Vagina (tissue), 2 donors: ENCODE measurements at regions not wholly inside any gene's neighbourhood (a gene's known extent, or its start where the extent isn't known, plus 50 kb on each side); places are given as distances from the start of the nearest gene placed in this dataset.

Experiments used
- DNase-seq, 2 donors: peaks; one replicate each; pipeline ENCODE4 v3.0.0-alpha.2; 2017; ENCODE audit errors: extremely low spot score in 2 of 2
- H3K27ac ChIP-seq: fragments of 200-600 bp; sonication (generic); one replicate; pipeline ENCODE4 v1.5.1; 2019
- H3K27me3 ChIP-seq: fragments of 200-600 bp; sonication (generic); one replicate; pipeline ENCODE4 v1.5.1; 2019
- H3K36me3 ChIP-seq, 2 donors: fragments of 200-600 bp; sonication (generic); one replicate each; pipeline ENCODE4 v1.5.1; 2017 to 2019
- H3K4me1 ChIP-seq: fragments of 200-600 bp; sonication (generic); one replicate; pipeline ENCODE4 v1.5.1; 2019
- H3K4me3 ChIP-seq, 2 donors: fragments of 200-600 bp; sonication (generic); 1 replicate in 1 of 2; 2 replicates in 1 of 2; pipeline ENCODE4 v1.5.1; 2016 to 2019
- H3K9me3 ChIP-seq: fragments of 200-600 bp; sonication (generic); one replicate; pipeline ENCODE4 v1.5.1; 2019
- CTCF ChIP-seq, 3 experiments: fragments of 450-650 bp in 2 of 3; fragments of 200-600 bp in 1 of 3; sonication (generic) in 1 of 3; IDR thresholded peaks; one replicate each; pipeline ENCODE4 v1.5.1; 2017 to 2019; ENCODE audit warnings: antibody characterized with exemption in 3 of 3, mild to moderate bottlenecking in 2 of 3, moderate library complexity in 2 of 3
- POLR2A ChIP-seq, 2 donors: fragments of 450-650 bp; IDR thresholded peaks; one replicate each; pipeline ENCODE4 v1.6.1; 2017; ENCODE audit warnings: antibody characterized with exemption in 2 of 2, mild to moderate bottlenecking in 2 of 2, moderate library complexity in 2 of 2
- POLR2AphosphoS5 ChIP-seq, 2 donors: sonication (generic); formaldehyde crosslinking; IDR thresholded peaks; one replicate each; pipeline ENCODE4 v1.9.0; 2017; ENCODE audit warnings: antibody characterized with exemption in 2 of 2, mild to moderate bottlenecking in 2 of 2, low read depth in 1 of 2; ENCODE audit not compliant: insufficient read depth in 1 of 2
- intact Hi-C: fragments of 100-400 bp; cut with DNase I; formaldehyde crosslinking; loops from one replicate; pipeline ENCODE4 v1.15.1; 2023

GRCh38 chr14:49479432-49479831 is 106.7 kb downstream of the RPS29 start:
- Histone ChIP-seq H3K9me3 (no peaks in the 10 kb centered on the region), H3K27ac (no peak overlapping the region), H3K27me3 (no peaks in the 10 kb centered on the region), H3K4me3 (no peak overlapping the region), H3K36me3 (no peaks in the 10 kb centered on the region), H3K4me1 (no peaks in the 10 kb centered on the region)
- TF ChIP-seq CTCF (IDR thresholded peaks at IDR 0.05) = no peak
- no peak for TF ChIP-seq POLR2AphosphoS5 (IDR thresholded peaks at IDR 0.05; ENCODE audit: insufficient read depth in 1 of 2, low read depth in 1 of 2)
- TF ChIP-seq POLR2A (IDR thresholded peaks at IDR 0.05) = no peak
- DNase-seq = no peak
- intact Hi-C loops = no loop called here

- no peak overlapping the region for H3K27ac ChIP-seq
- TF ChIP-seq POLR2A (IDR thresholded peaks at IDR 0.05) (no peak), CTCF (IDR thresholded peaks at IDR 0.05) (no peak), POLR2AphosphoS5 (IDR thresholded peaks at IDR 0.05; ENCODE audit: insufficient read depth in 1 of 2, low read depth in 1 of 2) (no peak)
- H3K36me3 ChIP-seq = no peaks in the 10 kb centered on the region
- DNase-seq = no peak
- H3K4me1 ChIP-seq = no peaks in the 10 kb centered on the region
- no peaks in the 10 kb centered on the region for H3K27me3 ChIP-seq
- H3K9me3 ChIP-seq = no peaks in the 10 kb centered on the region
- intact Hi-C loops = no loop called here
- no peak overlapping the region for H3K4me3 ChIP-seq
Measured at GRCh38 chr14:49478784-49479183, 107.4 kb downstream of the RPS29 start.

GRCh38 chr14:49467091-49467490 is 119.1 kb downstream of the RPS29 start:
- Histone ChIP-seq H3K36me3 (no peaks in the 10 kb centered on the region), H3K4me3 (no peak overlapping the region), H3K27ac (no peak overlapping the region), H3K9me3 (no peaks in the 10 kb centered on the region), H3K4me1 (no peaks in the 10 kb centered on the region), H3K27me3 (no peaks in the 10 kb centered on the region)
- intact Hi-C loops = no loop called here
- no peak for DNase-seq
- TF ChIP-seq CTCF (IDR thresholded peaks at IDR 0.05) (no peak), POLR2A (IDR thresholded peaks at IDR 0.05) (no peak), POLR2AphosphoS5 (IDR thresholded peaks at IDR 0.05; ENCODE audit: insufficient read depth in 1 of 2, low read depth in 1 of 2) (no peak)

- H3K27ac ChIP-seq = no peak overlapping the region
- intact Hi-C loops = no loop called here
Measured at GRCh38 chr14:49464885-49465284, 121.3 kb downstream of the RPS29 start.

GRCh38 chr14:49463146-49463545 is 123.0 kb downstream of the RPS29 start:
- no peak for DNase-seq
- no peak overlapping the region for H3K27ac ChIP-seq
- no peak overlapping the region for H3K4me3 ChIP-seq
- intact Hi-C loops = no loop called here
- no peaks in the 10 kb centered on the region for H3K27me3 ChIP-seq
- H3K9me3 ChIP-seq = no peaks in the 10 kb centered on the region
- TF ChIP-seq CTCF (IDR thresholded peaks at IDR 0.05) (no peak), POLR2A (IDR thresholded peaks at IDR 0.05) (no peak), POLR2AphosphoS5 (IDR thresholded peaks at IDR 0.05; ENCODE audit: insufficient read depth in 1 of 2, low read depth in 1 of 2) (no peak)
- H3K4me1 ChIP-seq = no peaks in the 10 kb centered on the region
- H3K36me3 ChIP-seq = no peaks in the 10 kb centered on the region

More at GRCh38 chr14:49464885-49465284, 121.3 kb downstream of the RPS29 start:
- H3K36me3 ChIP-seq = no peaks in the 10 kb centered on the region
- no peaks in the 10 kb centered on the region for H3K4me1 ChIP-seq
- no peak for TF ChIP-seq POLR2A (IDR thresholded peaks at IDR 0.05)
- no peak for TF ChIP-seq CTCF (IDR thresholded peaks at IDR 0.05)
- no peak for TF ChIP-seq POLR2AphosphoS5 (IDR thresholded peaks at IDR 0.05; ENCODE audit: insufficient read depth in 1 of 2, low read depth in 1 of 2)
- no peaks in the 10 kb centered on the region for H3K9me3 ChIP-seq
- no peak overlapping the region for H3K4me3 ChIP-seq
- no peak for DNase-seq
- no peaks in the 10 kb centered on the region for H3K27me3 ChIP-seq
